Right cardiac atrium (tissue), 5 donors: ENCODE measurements at regions not wholly inside any gene's neighbourhood (a gene's known extent, or its start where the extent isn't known, plus 50 kb on each side); places are given as distances from the start of the nearest gene placed in this dataset.
A peak's percentile ranks its signal among the peaks of the same experiment; 100 is the strongest.
"Not testable (repeated sequence)": the region's sequence is repeated elsewhere in the genome, so short reads cannot be mapped to it uniquely, and the experiment has no call there.

ENCODE experiments used
- ATAC-seq, 2 donors: fragments of 200-7000 bp; cut with Tn5 transposase; one replicate each; pipeline versions ENCODE4 v1.8.0 to v1.9.1; 2020; ENCODE audit warnings: moderate library complexity in 2 of 2, mild to moderate bottlenecking in 1 of 2
- DNase-seq, 3 donors: peaks; one replicate each; pipeline ENCODE4 v3.0.0-alpha.2; 2020
- H3K27ac ChIP-seq: one replicate; pipeline ENCODE4 v1.5.1; 2013; ENCODE audit warnings: mild to moderate bottlenecking, low read length, control low read depth, moderate library complexity
- H3K27me3 ChIP-seq: one replicate; pipeline ENCODE4 v1.6.1; 2013; ENCODE audit not compliant: control insufficient read depth, insufficient read depth
- H3K4me1 ChIP-seq: one replicate; pipeline ENCODE4 v1.6.1; 2013; ENCODE audit warnings: low read length; ENCODE audit not compliant: control insufficient read depth, insufficient read depth
- H3K4me3 ChIP-seq: one replicate; pipeline ENCODE4 v1.5.1; 2013; ENCODE audit warnings: low read length, control low read depth
- H3K9me3 ChIP-seq: one replicate; pipeline ENCODE4 v1.6.1; 2013; ENCODE audit warnings: low read length; ENCODE audit not compliant: control insufficient read depth
- WGBS: extraction: QIAGEN DNeasy Blood & Tissue Kit; methylation state at CpG from one replicate; pipeline ENCODE4 v1.1.7; 2013; 5-methylcytosine and 5-hydroxymethylcytosine counted together
- intact Hi-C, 4 donors: fragments of 100-400 bp; cut with DNase I; formaldehyde crosslinking; loops; one replicate each; pipeline versions ENCODE4 v1.11.0 to v1.14.0; 2022 to 2023
- donor health status: healthy with polysubstance abuse.
- donor health status: DM: no; HTN: yes; CAD: no.
- donor health status: DM: no; HTN: no; CAD: no.
- donor health status: DM: no; HTN: yes; CAD: no; lungs with severe emphysema.
- donor health status: DM: yes; HTN: yes; CAD: no.

GRCh38 chr5:164505791-164506190, 1000.4 kb downstream of the MAT2B start:
- 69% methylated on average over 4 of the region's 4 CpGs for WGBS
- Histone ChIP-seq H3K4me1 (no peaks in the 10 kb centered on the region), H3K4me3 (no peak overlapping the region), H3K27ac (no peak overlapping the region), H3K27me3 (no peaks in the 10 kb centered on the region), H3K9me3 (no peaks in the 10 kb centered on the region)
- DNase-seq: no peak
- no peak for ATAC-seq
- intact Hi-C loops: loop anchor here in 3 of 4 donors (10.0 kb wide), 3 partner anchors 491 to 941 kb away; no protein-coding TSS in a partner anchor

DNA sequence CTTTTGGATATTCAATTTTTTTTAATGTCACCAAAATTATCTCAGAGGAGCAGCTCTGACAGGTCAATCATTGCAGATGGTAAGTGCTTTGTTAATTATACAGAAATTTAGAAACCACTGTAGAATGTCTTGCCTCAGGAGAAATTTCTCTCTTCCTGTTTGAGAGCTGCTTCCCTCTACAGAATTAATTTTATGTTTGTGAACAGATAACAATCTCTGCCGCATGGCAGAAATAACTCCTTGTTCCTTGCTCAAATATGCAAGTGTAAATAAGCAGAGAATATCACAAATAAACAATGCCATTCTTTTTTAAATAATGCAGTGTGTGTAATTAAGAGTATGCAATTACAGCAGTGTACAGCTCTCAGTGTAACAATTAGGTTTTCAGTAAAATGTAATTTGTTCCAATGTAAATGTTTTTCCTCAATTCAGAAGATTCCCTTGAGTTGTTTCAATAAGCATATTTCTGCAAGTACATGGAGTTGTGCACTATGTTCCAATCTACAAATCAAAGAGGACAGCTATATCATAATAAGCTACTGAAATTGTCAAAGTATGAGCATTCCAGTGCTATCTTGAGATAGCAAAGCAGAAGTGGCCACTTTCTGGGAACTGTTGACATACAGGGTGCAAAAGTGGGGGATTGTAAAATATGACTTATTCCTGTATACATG, 1012.8 kb downstream of the MAT2B start:
- intact Hi-C loops: no loop called here
- 33% methylated on average over 1 of the region's 1 CpG for WGBS
- Histone ChIP-seq H3K9me3 (no peaks in the 10 kb centered on the region), H3K27me3 (no peaks in the 10 kb centered on the region), H3K27ac (no peak overlapping the region), H3K4me3 (no peak overlapping the region), H3K4me1 (no peaks in the 10 kb centered on the region)
- no peak for ATAC-seq
- no peak for DNase-seq

DNA sequence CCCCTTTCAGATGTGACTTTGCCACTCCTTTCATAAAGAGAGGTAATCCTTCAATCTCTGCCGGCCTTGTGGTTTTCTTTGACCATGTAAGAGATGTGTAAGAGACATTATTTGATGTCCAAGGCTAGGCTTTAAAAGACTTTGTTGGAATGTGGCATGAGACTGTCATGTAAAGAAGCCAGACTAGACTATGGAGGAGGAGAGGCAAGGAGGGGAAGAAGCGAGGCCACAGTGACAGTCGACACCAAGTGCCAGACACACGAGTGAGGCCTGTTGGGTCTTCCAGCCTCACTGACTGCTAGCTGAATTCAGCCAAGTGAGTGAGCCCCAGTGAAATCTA, 1013.3 kb downstream of the MAT2B start:
- ATAC-seq (no peak), DNase-seq (no peak)
- intact Hi-C loops: no loop called here
- no peak overlapping the region for H3K27ac ChIP-seq
- no peaks in the 10 kb centered on the region for H3K4me1 ChIP-seq
- H3K9me3 ChIP-seq: no peaks in the 10 kb centered on the region
- 65% methylated on average over 4 of the region's 4 CpGs for WGBS
- H3K4me3 ChIP-seq: no peak overlapping the region
- H3K27me3 ChIP-seq: no peaks in the 10 kb centered on the region

GRCh38 chr5:164532235-164532900, 1026.9 kb downstream of the MAT2B start:
- Histone ChIP-seq H3K4me3 (no peak overlapping the region), H3K27me3 (no peaks in the 10 kb centered on the region), H3K27ac (no peak overlapping the region), H3K9me3 (no peaks in the 10 kb centered on the region), H3K4me1 (no peaks in the 10 kb centered on the region)
- intact Hi-C loops: no loop called here
- peak in 1 of 2 donors; percentile 57 for ATAC-seq
- peak in 1 of 3 donors; percentile 68 for DNase-seq
- WGBS: 48% methylated on average over 4 of the region's 4 CpGs

DNA sequence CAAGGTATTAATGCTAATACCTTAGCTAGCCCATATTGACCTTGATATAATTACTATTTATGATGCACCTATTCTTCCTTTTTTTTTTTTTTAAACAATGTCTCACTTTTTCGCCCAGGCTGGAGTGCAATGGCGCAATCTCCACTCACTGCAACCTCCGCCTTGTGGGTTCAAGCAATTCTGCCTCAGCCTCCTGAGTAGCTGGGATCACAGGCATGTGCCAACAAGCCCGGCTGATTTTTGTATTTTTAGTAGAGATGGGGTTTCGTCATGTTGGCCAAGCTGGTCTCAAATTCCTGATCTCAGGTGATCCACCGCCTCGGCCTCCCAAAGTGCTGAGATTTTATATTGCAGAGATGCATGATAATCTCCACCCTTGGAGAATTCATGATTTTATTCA, 1028.0 kb downstream of the MAT2B start:
- H3K27me3 ChIP-seq, ATAC-seq, H3K27ac ChIP-seq, H3K4me3 ChIP-seq, H3K4me1 ChIP-seq, DNase-seq, intact Hi-C loops, H3K9me3 ChIP-seq: not testable (repeated sequence)
- 90% methylated on average over 7 of the region's 7 CpGs for WGBS

DNA sequence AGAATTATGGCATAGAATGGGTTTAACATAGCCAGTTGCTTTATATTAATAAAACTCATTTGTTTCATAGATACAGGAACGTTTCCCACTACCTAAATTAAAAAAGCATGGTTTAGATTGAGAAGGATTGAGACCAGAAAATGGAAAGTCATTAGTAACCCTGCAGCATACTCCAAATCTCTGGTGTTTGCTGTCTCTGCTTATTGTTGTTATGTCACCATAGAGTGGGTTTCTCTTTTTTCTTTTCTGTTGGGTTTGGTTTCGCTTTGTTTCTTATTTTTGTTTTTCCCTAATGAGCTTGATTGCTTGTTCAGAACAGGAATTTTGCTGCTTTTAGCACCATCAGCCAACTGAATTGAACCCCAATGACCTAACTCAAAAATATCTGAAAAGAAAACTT, 1034.8 kb downstream of the MAT2B start:
- Histone ChIP-seq H3K4me3 (no peak overlapping the region), H3K27ac (no peak overlapping the region), H3K4me1 (no peaks in the 10 kb centered on the region), H3K27me3 (no peaks in the 10 kb centered on the region), H3K9me3 (no peaks in the 10 kb centered on the region)
- DNase-seq: no peak
- intact Hi-C loops: no loop called here
- no peak for ATAC-seq
- 63% methylated on average over 2 of the region's 2 CpGs for WGBS

DNA sequence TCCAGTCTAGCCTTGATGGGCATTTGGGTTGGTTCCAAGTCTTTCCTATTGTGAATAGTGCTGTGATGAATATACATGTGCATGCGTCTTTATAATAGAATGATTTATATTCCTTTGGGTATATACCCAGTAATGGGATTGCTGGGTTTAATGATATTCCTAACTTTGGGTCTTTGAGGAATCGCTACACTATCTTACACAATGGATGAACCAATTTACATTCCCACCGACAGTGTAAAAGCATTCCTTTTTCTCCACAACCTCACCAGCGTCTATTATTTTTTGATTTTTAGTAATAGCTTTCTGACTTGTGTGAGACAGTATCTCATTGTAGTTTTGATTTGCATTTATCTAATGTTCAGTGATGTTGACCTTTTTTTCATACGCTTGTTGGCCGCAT, 1040.1 kb downstream of the MAT2B start:
- intact Hi-C loops: no loop called here
- WGBS: 92% methylated on average over 6 of the region's 6 CpGs

GRCh38 chr5:164553851-164554250, 1048.4 kb downstream of the MAT2B start:
- no peak overlapping the region for H3K4me3 ChIP-seq
- no peaks in the 10 kb centered on the region for H3K27me3 ChIP-seq
- no peak overlapping the region for H3K27ac ChIP-seq
- H3K9me3 ChIP-seq: no peaks in the 10 kb centered on the region
- no peak for DNase-seq
- WGBS: 52% methylated on average over 3 of the region's 3 CpGs
- intact Hi-C loops: no loop called here
- H3K4me1 ChIP-seq: no peaks in the 10 kb centered on the region
- no peak for ATAC-seq

More for the DNA sequence above, 1040.1 kb downstream of the MAT2B start:
- no peak for ATAC-seq
- Histone ChIP-seq H3K4me1 (no peaks in the 10 kb centered on the region), H3K9me3 (no peaks in the 10 kb centered on the region), H3K4me3 (no peak overlapping the region), H3K27ac (no peak overlapping the region), H3K27me3 (no peaks in the 10 kb centered on the region)
- no peak for DNase-seq

- H3K9me3 ChIP-seq: no peaks in the 10 kb centered on the region
- no peaks in the 10 kb centered on the region for H3K27me3 ChIP-seq
- no peaks in the 10 kb centered on the region for H3K4me1 ChIP-seq
- ATAC-seq: no peak
- DNase-seq: no peak
- 88% methylated on average over 2 of the region's 2 CpGs for WGBS
- H3K4me3 ChIP-seq: no peak overlapping the region
- H3K27ac ChIP-seq: no peak overlapping the region
- intact Hi-C loops: no loop called here
Measured at GRCh38 chr5:164555809-164556208, 1050.4 kb downstream of the MAT2B start.

DNA sequence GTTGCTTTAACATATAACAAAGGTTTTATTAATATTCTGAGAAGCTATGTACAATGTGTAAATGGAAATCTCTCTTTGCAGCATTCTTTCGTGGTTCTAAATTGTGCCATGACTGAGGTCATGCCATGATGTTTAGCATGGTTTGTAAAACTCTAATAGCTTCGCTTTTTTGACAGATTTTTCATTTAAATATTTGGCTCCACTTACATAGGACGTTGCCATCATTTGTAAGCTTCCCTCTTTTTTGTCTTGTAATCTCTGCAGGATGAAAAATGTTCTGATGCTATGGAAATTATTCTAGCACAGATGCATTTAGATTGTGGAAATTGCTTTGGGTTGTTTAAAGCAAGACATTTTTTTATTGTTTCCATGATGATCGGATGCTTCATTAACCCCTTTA, 1054.8 kb downstream of the MAT2B start:
- WGBS: 61% methylated on average over 4 of the region's 4 CpGs
- ATAC-seq (no peak), DNase-seq (no peak)
- Histone ChIP-seq H3K4me1 (no peaks in the 10 kb centered on the region), H3K4me3 (no peak overlapping the region), H3K27me3 (no peaks in the 10 kb centered on the region), H3K27ac (no peak overlapping the region), H3K9me3 (no peaks in the 10 kb centered on the region)
- intact Hi-C loops: no loop called here

DNA sequence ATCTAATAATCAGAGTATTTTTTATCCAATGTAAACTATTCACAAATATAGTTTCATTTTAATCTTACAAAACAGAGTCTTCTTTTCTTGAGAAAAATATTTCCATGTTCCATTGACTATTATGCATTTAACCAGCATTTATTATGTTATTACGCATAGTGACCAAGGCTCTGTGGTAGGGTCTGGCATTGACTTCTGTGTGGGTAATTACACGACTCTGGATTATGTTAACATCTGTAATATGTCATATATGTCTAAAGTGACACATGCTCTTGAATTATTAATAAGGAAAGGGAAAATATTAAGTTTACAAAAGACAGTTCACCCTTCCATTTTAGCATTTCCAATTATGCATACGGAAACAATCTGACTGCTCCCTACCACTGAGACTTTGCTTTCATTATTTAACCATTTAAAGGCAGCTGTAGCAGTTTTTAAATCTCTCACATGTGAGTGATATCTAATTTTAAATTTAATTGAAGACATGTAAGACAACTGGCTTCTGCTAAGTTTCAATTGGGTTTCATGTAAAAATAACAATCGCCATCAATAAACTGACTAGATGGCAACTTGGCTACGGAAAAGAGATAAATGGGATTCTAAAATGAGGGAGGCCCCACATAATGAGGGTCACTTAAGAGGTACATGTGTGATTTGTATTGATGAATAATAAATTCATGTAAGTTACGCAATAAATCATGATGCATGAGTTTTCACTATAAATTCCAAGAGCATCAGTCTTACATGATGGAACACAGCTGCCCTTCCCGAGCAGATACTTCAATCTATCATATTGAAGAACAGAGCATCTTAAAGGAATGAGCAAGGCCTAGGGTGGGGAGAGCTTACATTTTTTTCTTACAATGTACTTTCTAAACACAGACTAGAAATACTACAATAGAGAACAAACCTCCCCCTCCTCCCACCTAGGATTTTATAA, 1056.8 kb downstream of the MAT2B start:
- intact Hi-C loops: no loop called here
- Histone ChIP-seq H3K27ac (no peak overlapping the region), H3K9me3 (no peaks in the 10 kb centered on the region), H3K4me3 (no peak overlapping the region), H3K4me1 (no peaks in the 10 kb centered on the region), H3K27me3 (no peaks in the 10 kb centered on the region)
- no peak for DNase-seq
- WGBS: 68% methylated on average over 7 of the region's 7 CpGs
- no peak for ATAC-seq
